ENCODE measurements at regions not wholly inside any gene's neighbourhood (a gene's known extent, or its start where the extent isn't known, plus 50 kb on each side); places are given as distances from the start of the nearest gene placed in this dataset.

GRCh38 chr6:167736486-167737204, 90.1 kb upstream of the AFDN start:
- peaks cover 4% of the 10 kb centered on the region; the same call in 1 of the 3 replicates for H3K4me1 ChIP-seq
- H3K27ac ChIP-seq = no peak overlapping the region
- TF ChIP-seq POLR2A (IDR thresholded peaks at IDR 0.05; ENCODE audit: low read length) (no peak), KDM1A (IDR thresholded peaks at IDR 0.05; ENCODE audit: low read depth) (no peak), FOSL2 (IDR thresholded peaks at IDR 0.05) (no peak), FOSL2 (CRISPR knock-in tag; IDR thresholded peaks at IDR 0.05) (no peak), ZNF302 (CRISPR knock-in tag; IDR thresholded peaks at IDR 0.05) (no peak), CBX2 (IDR thresholded peaks at IDR 0.05; ENCODE audit: borderline replicate concordance, low read depth) (no peak), JUNB (IDR thresholded peaks at IDR 0.05) (no peak), HEYL (CRISPR knock-in tag; IDR thresholded peaks at IDR 0.05) (no peak), HOXA7 (CRISPR knock-in tag; IDR thresholded peaks at IDR 0.05) (no peak), PBX3 (IDR thresholded peaks at IDR 0.05) (no peak), ESRRA (IDR thresholded peaks at IDR 0.05; ENCODE audit: borderline replicate concordance, low read length) (no peak), EP300 (IDR thresholded peaks at IDR 0.05) (no peak), CHD4 (IDR thresholded peaks at IDR 0.05; ENCODE audit: borderline replicate concordance) (no peak), HDAC2 (IDR thresholded peaks at IDR 0.05) (no peak)
- TF ChIP-seq, protein P1, sequence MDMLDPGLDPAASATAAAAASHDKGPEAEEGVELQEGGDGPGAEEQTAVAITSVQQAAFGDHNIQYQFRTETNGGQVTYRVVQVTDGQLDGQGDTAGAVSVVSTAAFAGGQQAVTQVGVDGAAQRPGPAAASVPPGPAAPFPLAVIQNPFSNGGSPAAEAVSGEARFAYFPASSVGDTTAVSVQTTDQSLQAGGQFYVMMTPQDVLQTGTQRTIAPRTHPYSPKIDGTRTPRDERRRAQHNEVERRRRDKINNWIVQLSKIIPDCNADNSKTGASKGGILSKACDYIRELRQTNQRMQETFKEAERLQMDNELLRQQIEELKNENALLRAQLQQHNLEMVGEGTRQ (IDR thresholded peaks at IDR 0.05) = no peak
- no peak overlapping the region for H3K4me2 ChIP-seq
- ChIA-PET POLR2A (no interaction called here), CTCF (interaction anchor here (0.9 kb wide), 1 partner anchor 9 kb away, joined by 3 read pairs; no protein-coding TSS in a partner anchor)
- ATAC-seq (no peak), DNase-seq (ENCODE audit: low read depth in 1 of 2, low spot score in 1 of 2) (no peak), FAIRE-seq (no peak)
- 69% methylated on average over 16 of the region's 18 CpGs for WGBS (ENCODE audit: missing lambda C conversion rate)
- no peak overlapping the region for H3K4me3 ChIP-seq
- H3K9me3 ChIP-seq = no peaks in the 10 kb centered on the region

DNA sequence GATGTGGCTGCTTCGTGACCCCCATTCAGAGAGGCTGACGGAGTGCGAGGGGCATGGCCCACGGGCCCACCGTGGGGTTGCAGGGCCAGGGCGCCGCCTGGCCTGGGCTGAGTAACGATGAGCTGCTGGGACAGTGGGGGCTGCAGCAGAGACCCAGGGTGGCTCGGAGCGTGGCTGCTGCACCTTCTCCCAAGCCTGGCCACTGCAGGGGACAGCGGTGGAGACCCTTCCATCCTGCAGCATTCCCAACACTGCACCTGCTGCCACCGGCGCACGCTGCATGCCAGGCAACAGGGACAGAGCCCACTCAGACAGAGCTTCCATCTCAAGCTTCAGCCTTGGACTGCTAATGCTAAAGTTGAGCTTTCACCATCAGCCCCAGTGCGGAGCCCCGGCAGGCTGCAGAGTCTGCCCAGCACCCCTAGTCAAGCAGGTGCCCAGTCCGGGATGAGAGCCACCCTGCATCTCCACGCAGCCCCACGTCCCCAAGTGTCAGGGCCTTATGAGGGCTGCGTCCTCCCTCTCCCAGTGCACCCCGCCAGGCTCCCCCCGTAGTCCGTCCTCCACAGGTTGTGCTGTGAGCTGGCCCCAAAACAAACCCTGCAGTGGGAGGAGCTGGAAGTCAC, 89.4 kb upstream of the AFDN start:
- Histone ChIP-seq H3K9me3 (no peaks in the 10 kb centered on the region), H3K4me2 (no peak overlapping the region), H3K4me1 (peaks cover 4% of the 10 kb centered on the region; the same call in 1 of the 3 replicates), H3K4me3 (no peak overlapping the region), H3K27ac (no peak overlapping the region)
- ChIA-PET POLR2A (no interaction called here), CTCF (interaction anchor here (0.9 kb wide), 1 partner anchor 8 kb away, joined by 3 read pairs; no protein-coding TSS in a partner anchor)
- whole genome bisulfite sequencing (ENCODE audit: missing lambda C conversion rate) = 57% methylated on average over 8 of the region's 23 CpGs
- TF ChIP-seq CHD2 (IDR thresholded peaks at IDR 0.05; ENCODE audit: low read length, partially characterized antibody) (no peak), CHD4 (IDR thresholded peaks at IDR 0.05; ENCODE audit: borderline replicate concordance) (no peak), BHLHE40 (IDR thresholded peaks at IDR 0.05; ENCODE audit: low read depth, low read length) (no peak), TFCP2L1 (CRISPR knock-in tag; IDR thresholded peaks at IDR 0.05) (no peak), SMC3 (IDR thresholded peaks at IDR 0.05) (no peak), EP300 (IDR thresholded peaks at IDR 0.05) (no peak), REST (IDR thresholded peaks at IDR 0.05) (no peak), HMGXB4 (CRISPR knock-in tag; IDR thresholded peaks at IDR 0.05; ENCODE audit: borderline replicate concordance) (no peak), FOSL2 (IDR thresholded peaks at IDR 0.05) (no peak), FOSL2 (CRISPR knock-in tag; IDR thresholded peaks at IDR 0.05) (no peak), CBX8 (IDR thresholded peaks at IDR 0.05) (no peak), ZSCAN20 (CRISPR knock-in tag; IDR thresholded peaks at IDR 0.05) (no peak), RARB (CRISPR knock-in tag; IDR thresholded peaks at IDR 0.05) (no peak), NR3C1 (IDR thresholded peaks at IDR 0.05) (no peak), MAZ (IDR thresholded peaks at IDR 0.05; ENCODE audit: borderline replicate concordance, low read depth, low read length) (no peak)
- TF ChIP-seq, protein P1 (IDR thresholded peaks at IDR 0.05) = no peak
- no peak for FAIRE-seq
- DNase-seq (ENCODE audit: low read depth in 1 of 2, low spot score in 1 of 2) = no peak
- ATAC-seq = no peak
